ENCODE measurements at regions not wholly inside any gene's neighbourhood (a gene's known extent, or its start where the extent isn't known, plus 50 kb on each side); places are given as distances from the start of the nearest gene placed in this dataset.

GRCh38 chr6:153503810-153504209 lies 372.7 kb upstream of the RGS17 start:
- Histone ChIP-seq H4K20me1 (replicated peaks in 1 of 2; ENCODE audit: control insufficient read depth in 1 of 2, insufficient read depth in 2 of 2, low read length in 2 of 2) (no peaks in the 10 kb centered on the region), H3K23ac (ENCODE audit: insufficient read length) (no peak overlapping the region), H4K8ac (ENCODE audit: extremely low read depth, insufficient read depth, low read length) (no peak overlapping the region), H2BK120ac (replicated peaks; ENCODE audit: low read depth, low read length) (no peak overlapping the region), H2BK15ac (ENCODE audit: low read length) (no peak overlapping the region), H4K91ac (replicated peaks; ENCODE audit: insufficient read length, low read length) (no peak overlapping the region), H3K36me3 (ENCODE audit: control insufficient read depth in 2 of 4, insufficient read depth in 4 of 4, low read length in 3 of 4) (no peaks in the 10 kb centered on the region), H3K79me1 (ENCODE audit: low read depth, low read length) (no peaks in the 10 kb centered on the region), H2BK12ac (ENCODE audit: low read depth, low read length) (no peak overlapping the region), H3K56ac (replicated peaks; ENCODE audit: insufficient read length, low read depth, low read length) (no peak overlapping the region), H3K9me3 (ENCODE audit: insufficient read depth in 2 of 2, low read depth in 1 of 2, low read length in 1 of 2) (no peaks in the 10 kb centered on the region), H4K5ac (ENCODE audit: insufficient read length, low read depth, low read length) (no peak overlapping the region), H3K4ac (replicated peaks; ENCODE audit: insufficient read length, low read depth, low read length) (no peak overlapping the region), H2BK20ac (ENCODE audit: low read length) (no peak overlapping the region), H2AK5ac (ENCODE audit: low read depth, low read length) (no peak overlapping the region), H3K4me1 (replicated peaks in 1 of 4; ENCODE audit: control insufficient read depth in 3 of 4, insufficient read depth in 4 of 4, low read length in 3 of 4) (no peaks in the 10 kb centered on the region; a peak in 1 of 7 replicates), H3K27ac (ENCODE audit: low read depth, low read length) (no peak overlapping the region), H3K18ac (ENCODE audit: extremely low read depth, low read length) (no peak overlapping the region), H3K79me2 (ENCODE audit: control insufficient read depth in 1 of 2, insufficient read depth in 2 of 2, low read length in 2 of 2) (no peaks in the 10 kb centered on the region), H3K4me2 (ENCODE audit: insufficient read depth in 1 of 2, low read depth in 2 of 2, low read length in 2 of 2) (no peak overlapping the region), H3K14ac (ENCODE audit: insufficient read length) (no peak overlapping the region), H2AFZ (ENCODE audit: low read length) (peak overlapping the region; percentile 79; the same call in 1 of the 2 replicates), H3K23me2 (ENCODE audit: low read depth, low read length) (no peaks in the 10 kb centered on the region), H3K4me3 (ENCODE audit: extremely low read depth in 1 of 4, insufficient read depth in 2 of 4, low read depth in 3 of 4, low read length in 4 of 4) (no peak overlapping the region), H3K9ac (replicated peaks in 1 of 4; ENCODE audit: extremely low read depth in 1 of 4, low read depth in 3 of 4, low read length in 3 of 4) (no peak overlapping the region), H3K27me3 (replicated peaks in 1 of 4; ENCODE audit: control insufficient read depth in 3 of 4, extremely low read depth in 1 of 4, insufficient read depth in 3 of 4, low read length in 3 of 4) (no peaks in the 10 kb centered on the region), H2BK5ac (ENCODE audit: low read depth, low read length) (no peak overlapping the region)
- FAIRE-seq: peak; percentile 36
- DNase-seq (ENCODE audit: low read depth in 1 of 2, low spot score in 2 of 2): peak in 1 of 2 experiments; percentile 52
- WGBS, 2 experiments (ENCODE audit: extremely low coverage in 1 of 2, insufficient coverage in 1 of 2, insufficient read length in 1 of 2, insufficient replicate concordance in 2 of 2, low coverage in 1 of 2, low lambda C conversion rate in 2 of 2, missing lambda C conversion rate in 1 of 2): 96% methylated on average over 4 of the region's 4 CpGs; no CpG with 5 or more reads in 1 of the 2 experiments
- POLR2A ChIA-PET (ENCODE audit: partially characterized antibody): no interaction called here
- CTCF ChIA-PET (ENCODE audit: partially characterized antibody): interaction anchor here (0.6 to 1.2 kb wide), 10 partner anchors 8 to 274 kb away, joined by 3 to 5 read pairs (median 3); no protein-coding TSS in a partner anchor
- TF ChIP-seq HDAC2 (IDR thresholded peaks at IDR 0.05; ENCODE audit: borderline replicate concordance in 1 of 2, low read depth in 2 of 2, low read length in 2 of 2) (no peak), RXRA (IDR thresholded peaks at IDR 0.05; ENCODE audit: insufficient read depth, low read depth, low read length) (no peak), KDM5A (IDR thresholded peaks at IDR 0.05; ENCODE audit: low read length) (no peak), CTCF (IDR thresholded peaks at IDR 0.05; ENCODE audit: control extremely low read depth in 1 of 3, insufficient read depth in 1 of 3, low read depth in 1 of 3, low read length in 3 of 3) (peak in 1 of 3 experiments; percentile 47; a peak in 2 of 4 replicates)
